ENCODE measurements at regions not wholly inside any gene's neighbourhood (a gene's known extent, or its start where the extent isn't known, plus 50 kb on each side); places are given as distances from the start of the nearest gene placed in this dataset.

GRCh38 chr10:90394311-90394710 is 463.5 kb downstream of the HTR7 start:
- WGBS, 2 donors: 52 to 55% methylated on average over 2 of the region's 2 CpGs
- Histone ChIP-seq H3K4me1 (no peaks in the 10 kb centered on the region), H3K27ac (no peak overlapping the region), H3K36me3 (no peaks in the 10 kb centered on the region), H3K9me3 (no peaks in the 10 kb centered on the region), H3K4me3 (no peak overlapping the region), H3K27me3 (no peaks in the 10 kb centered on the region)
- intact Hi-C loops (cut with DNase I): no loop called here
- no peak for TF ChIP-seq POLR2AphosphoS5 (IDR thresholded peaks at IDR 0.05)
- TF ChIP-seq POLR2A (IDR thresholded peaks at IDR 0.05): no peak
- no peak for TF ChIP-seq EP300 (IDR thresholded peaks at IDR 0.05)
- no peak for TF ChIP-seq CTCF (IDR thresholded peaks at IDR 0.05)
- DNase-seq: no peak

- Histone ChIP-seq H3K9me3 (no peaks in the 10 kb centered on the region), H3K36me3 (no peaks in the 10 kb centered on the region), H3K4me3 (no peak overlapping the region), H3K27me3 (no peaks in the 10 kb centered on the region), H3K27ac (no peak overlapping the region), H3K4me1 (no peaks in the 10 kb centered on the region)
- no peak for TF ChIP-seq POLR2A (IDR thresholded peaks at IDR 0.05)
- TF ChIP-seq CTCF (IDR thresholded peaks at IDR 0.05): no peak
- no peak for TF ChIP-seq POLR2AphosphoS5 (IDR thresholded peaks at IDR 0.05)
- TF ChIP-seq EP300 (IDR thresholded peaks at IDR 0.05): no peak
- no peak for DNase-seq
- intact Hi-C loops (cut with DNase I): no loop called here
Observed at GRCh38 chr10:90396721-90397120, 461.1 kb downstream of the HTR7 start.

GRCh38 chr10:90398566-90398965 is 459.3 kb downstream of the HTR7 start:
- H3K4me1 ChIP-seq: no peaks in the 10 kb centered on the region
- no peaks in the 10 kb centered on the region for H3K9me3 ChIP-seq
- no peak overlapping the region for H3K27ac ChIP-seq
- DNase-seq: no peak
- H3K4me3 ChIP-seq: no peak overlapping the region
- TF ChIP-seq CTCF (IDR thresholded peaks at IDR 0.05): no peak
- no peak for TF ChIP-seq POLR2A (IDR thresholded peaks at IDR 0.05)
- no peak for TF ChIP-seq EP300 (IDR thresholded peaks at IDR 0.05)
- no peaks in the 10 kb centered on the region for H3K27me3 ChIP-seq
- no peaks in the 10 kb centered on the region for H3K36me3 ChIP-seq
- intact Hi-C loops (cut with DNase I): no loop called here

- DNase-seq: no peak
- H3K27ac ChIP-seq: no peak overlapping the region
- TF ChIP-seq CTCF (IDR thresholded peaks at IDR 0.05) (no peak), POLR2AphosphoS5 (IDR thresholded peaks at IDR 0.05) (no peak), POLR2A (IDR thresholded peaks at IDR 0.05) (no peak), EP300 (IDR thresholded peaks at IDR 0.05) (no peak)
- intact Hi-C loops (cut with DNase I): no loop called here
- H3K4me3 ChIP-seq: no peak overlapping the region
- no peaks in the 10 kb centered on the region for H3K27me3 ChIP-seq
- H3K36me3 ChIP-seq: no peaks in the 10 kb centered on the region
- H3K9me3 ChIP-seq: no peaks in the 10 kb centered on the region
- WGBS, 2 donors: 58 to 73% methylated on average over 1 of the region's 1 CpG
- no peaks in the 10 kb centered on the region for H3K4me1 ChIP-seq
Observed at GRCh38 chr10:90399782-90400181, 458.1 kb downstream of the HTR7 start.

- no peaks in the 10 kb centered on the region for H3K36me3 ChIP-seq
- WGBS, 2 donors: 82 to 88% methylated on average over 2 of the region's 2 CpGs
- TF ChIP-seq CTCF (IDR thresholded peaks at IDR 0.05) (no peak), POLR2AphosphoS5 (IDR thresholded peaks at IDR 0.05) (no peak), POLR2A (IDR thresholded peaks at IDR 0.05) (no peak), EP300 (IDR thresholded peaks at IDR 0.05) (no peak)
- no peaks in the 10 kb centered on the region for H3K4me1 ChIP-seq
- H3K4me3 ChIP-seq: no peak overlapping the region
- intact Hi-C loops (cut with DNase I): no loop called here
- no peak for DNase-seq
- H3K9me3 ChIP-seq: no peaks in the 10 kb centered on the region
- H3K27me3 ChIP-seq: no peaks in the 10 kb centered on the region
- H3K27ac ChIP-seq: no peak overlapping the region
Observed at GRCh38 chr10:90403211-90404000, 454.4 kb downstream of the HTR7 start.

All from sigmoid colon (tissue), 6 donors.